H9 (cell line): ENCODE measurements at regions not wholly inside any gene's neighbourhood (a gene's known extent, or its start where the extent isn't known, plus 50 kb on each side); places are given as distances from the start of the nearest gene placed in this dataset.

ENCODE experiments used
- DNase-seq: peaks from one replicate; pipeline ENCODE4 v3.0.0-alpha.2; 2017
- H2AFZ ChIP-seq: one replicate; pipeline ENCODE4 v1.6.1; 2013; ENCODE audit warnings: mild to moderate bottlenecking, low read length, control low read depth, moderate library complexity
- H2AK5ac ChIP-seq: 2 replicates; pipeline ENCODE4 v1.6.1; 2013; ENCODE audit warnings: low read length, control low read depth, mixed read lengths; ENCODE audit not compliant: insufficient read length
- H2BK120ac ChIP-seq: one replicate; pipeline ENCODE4 v1.6.1; 2013; ENCODE audit warnings: low read depth, mild to moderate bottlenecking, low read length, control low read depth, inconsistent platforms; ENCODE audit not compliant: poor library complexity, severe bottlenecking
- H2BK12ac ChIP-seq: 2 replicates; pipeline ENCODE4 v1.6.1; 2013; ENCODE audit warnings: low read length, control low read depth, mixed read lengths, low read depth; ENCODE audit not compliant: insufficient read length
- H2BK15ac ChIP-seq: 2 replicates; pipeline ENCODE4 v1.6.1; 2013; ENCODE audit warnings: low read depth, low read length, control low read depth
- H2BK20ac ChIP-seq: one replicate; pipeline ENCODE4 v1.6.1; 2013; ENCODE audit warnings: low read depth, mild to moderate bottlenecking, low read length, control low read depth, inconsistent platforms; ENCODE audit not compliant: poor library complexity, severe bottlenecking
- H2BK5ac ChIP-seq: 2 replicates; pipeline ENCODE4 v1.6.1; 2013; ENCODE audit warnings: low read length, control low read depth, mixed read lengths; ENCODE audit not compliant: insufficient read length
- H3K14ac ChIP-seq: 2 replicates; pipeline ENCODE4 v1.6.1; 2013; ENCODE audit warnings: low read length, control low read depth; ENCODE audit not compliant: insufficient read depth
- H3K18ac ChIP-seq: 2 replicates; pipeline ENCODE4 v1.6.1; 2013; ENCODE audit warnings: low read depth, mild to moderate bottlenecking, mixed read lengths, low read length, control low read depth; ENCODE audit not compliant: insufficient read length
- H3K23ac ChIP-seq: 2 replicates; pipeline ENCODE4 v1.6.1; 2013; ENCODE audit warnings: low read length, control low read depth, mixed read lengths, low read depth; ENCODE audit not compliant: insufficient read length
- H3K23me2 ChIP-seq: 2 replicates; pipeline ENCODE4 v1.6.1; 2013; ENCODE audit warnings: low read depth, mild to moderate bottlenecking, mixed read lengths, low read length, control low read depth; ENCODE audit not compliant: insufficient read length, poor library complexity, severe bottlenecking
- H3K27ac ChIP-seq: 2 replicates; pipeline ENCODE4 v1.5.1; 2013; ENCODE audit warnings: low read length, control low read depth, mixed read lengths, low read depth; ENCODE audit not compliant: insufficient read length
- H3K27me3 ChIP-seq: 2 replicates; pipeline ENCODE4 v1.6.1; 2013; ENCODE audit warnings: low read length, control low read depth, inconsistent platforms; ENCODE audit not compliant: insufficient read depth
- H3K4ac ChIP-seq: 2 replicates; pipeline ENCODE4 v1.6.1; 2013; ENCODE audit warnings: low read depth, mild to moderate bottlenecking, control low read depth, inconsistent platforms, low read length, moderate library complexity
- H3K4me1 ChIP-seq: 2 replicates; pipeline ENCODE4 v1.6.1; 2013; ENCODE audit warnings: low read length, control low read depth, inconsistent platforms; ENCODE audit not compliant: insufficient read depth
- H3K4me2 ChIP-seq: 2 replicates; pipeline ENCODE4 v1.6.1; 2013; ENCODE audit warnings: low read length, control low read depth, mixed read lengths; ENCODE audit not compliant: insufficient read length, insufficient read depth
- H3K56ac ChIP-seq: 2 replicates; pipeline ENCODE4 v1.6.1; 2013; ENCODE audit warnings: low read depth, mild to moderate bottlenecking, mixed read lengths, low read length, control low read depth; ENCODE audit not compliant: insufficient read length
- H3K79me1 ChIP-seq: 2 replicates; pipeline ENCODE4 v1.6.1; 2013; ENCODE audit warnings: low read depth, mild to moderate bottlenecking, moderate library complexity, low read length, control low read depth, inconsistent platforms; ENCODE audit not compliant: insufficient read depth, poor library complexity, severe bottlenecking
- H3K79me2 ChIP-seq: 2 replicates; pipeline ENCODE4 v1.6.1; 2013; ENCODE audit warnings: low read length, control low read depth, inconsistent platforms; ENCODE audit not compliant: insufficient read depth
- H3K9ac ChIP-seq: 2 replicates; pipeline ENCODE4 v1.6.1; 2013; ENCODE audit warnings: low read length, control low read depth, mixed read lengths; ENCODE audit not compliant: insufficient read length; ENCODE audit errors: extremely low read depth
- H3K9me3 ChIP-seq: one replicate; pipeline ENCODE4 v1.6.1; 2013; ENCODE audit warnings: low read depth, low read length, inconsistent platforms; ENCODE audit not compliant: control insufficient read depth
- H3T11ph ChIP-seq: one replicate; pipeline ENCODE4 v1.6.1; 2013; ENCODE audit warnings: mild to moderate bottlenecking, low read length, control low read depth, inconsistent platforms
- H4K20me1 ChIP-seq: one replicate; pipeline ENCODE4 v1.6.1; 2013; ENCODE audit not compliant: control insufficient read depth, insufficient read length, insufficient read depth
- H4K5ac ChIP-seq: 2 replicates; pipeline ENCODE4 v1.6.1; 2013; ENCODE audit warnings: low read depth, mild to moderate bottlenecking, mixed read lengths, low read length, control low read depth; ENCODE audit not compliant: insufficient read length
- H4K8ac ChIP-seq: replicated peaks from 2 replicates; pipeline ENCODE4 v1.6.1; 2013; ENCODE audit warnings: low read length, control low read depth, mixed read lengths, low read depth; ENCODE audit not compliant: insufficient read length
- H4K91ac ChIP-seq: 2 replicates; pipeline ENCODE4 v1.6.1; 2013; ENCODE audit warnings: low read depth, mild to moderate bottlenecking, moderate library complexity, mixed read lengths, low read length, control low read depth; ENCODE audit not compliant: insufficient read length
- H3K27ac Mint-ChIP-seq, 3 experiments: 2 replicates in 2 of 3; 3 replicates in 1 of 3; pipeline ENCODE4 v1.8.0; 2020 to 2021; ENCODE audit warnings: mixed read lengths in 3 of 3, mild to moderate bottlenecking in 1 of 3, moderate library complexity in 1 of 3
- H3K27me3 Mint-ChIP-seq: 2 replicates; pipeline ENCODE4 v1.8.0; 2021; ENCODE audit warnings: low read depth, mild to moderate bottlenecking, moderate library complexity, mixed read lengths
- H3K36me3 Mint-ChIP-seq, 3 experiments: 2 replicates in 2 of 3; 3 replicates in 1 of 3; pipeline ENCODE4 v1.8.0; 2020 to 2021; ENCODE audit warnings: low read depth in 3 of 3, mixed read lengths in 3 of 3; ENCODE audit not compliant: insufficient read depth in 1 of 3
- H3K4me1 Mint-ChIP-seq, 2 experiments: 2 replicates each; pipeline ENCODE4 v1.8.0; 2020; ENCODE audit warnings: mixed read lengths in 2 of 2
- H3K4me3 Mint-ChIP-seq, 2 experiments: 2 replicates in 1 of 2; 3 replicates in 1 of 2; pipeline ENCODE4 v1.8.0; 2020 to 2021; ENCODE audit warnings: mild to moderate bottlenecking in 2 of 2, mixed read lengths in 2 of 2, moderate library complexity in 1 of 2
- H3K9me3 Mint-ChIP-seq, 2 experiments: 2 replicates in 1 of 2; 3 replicates in 1 of 2; pipeline ENCODE4 v1.8.0; 2020; ENCODE audit warnings: mild to moderate bottlenecking in 2 of 2, mixed read lengths in 2 of 2, moderate library complexity in 1 of 2
- WGBS: extraction: QIAGEN DNeasy Blood & Tissue Kit; methylation state at CpG from one replicate; pipeline ENCODE4 v1.1.7; 2013; ENCODE audit warnings: missing lambda C conversion rate, low lambda C conversion rate, mixed read lengths; ENCODE audit not compliant: insufficient read length; ENCODE audit errors: extremely low coverage; 5-methylcytosine and 5-hydroxymethylcytosine counted together
- TF ChIP-seq, protein P1 (sequence below): fragments of 200-600 bp; sonication (generic); conservative IDR thresholded peaks from 3 replicates; pipeline ENCODE4 v1.8.0; 2021; ENCODE audit warnings: antibody characterized with exemption, mild to moderate bottlenecking

DNA sequence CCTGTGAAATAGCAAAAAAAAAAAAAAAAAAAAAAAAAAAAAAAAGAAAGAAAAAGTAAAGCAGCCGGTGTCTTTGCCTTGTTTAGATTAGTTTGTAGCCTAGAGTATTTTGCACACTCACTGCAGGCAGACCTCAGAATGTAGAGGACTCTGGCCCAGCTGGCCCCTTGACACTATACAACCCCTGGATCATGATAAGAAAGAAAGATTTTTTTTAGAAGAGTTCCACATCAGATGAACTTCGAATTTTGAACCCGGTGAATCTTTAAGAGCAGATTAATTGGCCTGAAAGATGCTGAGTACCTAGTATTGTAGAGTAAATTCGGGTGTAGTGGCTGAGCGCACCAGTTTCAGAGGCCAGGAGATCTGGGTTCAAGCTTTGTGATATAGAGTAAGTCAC is 727.7 kb upstream of the GOLIM4 start:
- no peak overlapping the region for H2BK12ac ChIP-seq
- Mint-ChIP-seq H3K9me3 (no peaks in the 10 kb centered on the region), H3K27ac (no peak overlapping the region; a peak in 1 of 7 replicates), H3K36me3 (no peaks in the 10 kb centered on the region; a peak in 1 of 7 replicates), H3K27me3 (no peaks in the 10 kb centered on the region), H3K4me3 (no peak overlapping the region), H3K4me1 (peaks cover 5 to 7% of the 10 kb centered on the region in 2 experiments)
- H2AK5ac ChIP-seq = no peak overlapping the region
- H3K9me3 ChIP-seq = no peaks in the 10 kb centered on the region
- no peak overlapping the region for H2BK20ac ChIP-seq
- no peak overlapping the region for H2BK15ac ChIP-seq
- H3K79me2 ChIP-seq = no peaks in the 10 kb centered on the region
- no peak overlapping the region for H4K5ac ChIP-seq
- no peaks in the 10 kb centered on the region for H3K27me3 ChIP-seq
- no peak overlapping the region for H3K9ac ChIP-seq
- H3K23me2 ChIP-seq = no peaks in the 10 kb centered on the region
- H3K18ac ChIP-seq = no peak overlapping the region
- no peak overlapping the region for H3T11ph ChIP-seq
- no peak overlapping the region for H3K14ac ChIP-seq
- H3K23ac ChIP-seq = no peak overlapping the region
- H4K8ac ChIP-seq = no peak overlapping the region
- no peak overlapping the region for H2BK5ac ChIP-seq
- no peak overlapping the region for H3K27ac ChIP-seq
- no CpG with 5 or more reads among the region's 5 CpGs for WGBS
- no peak overlapping the region for H2BK120ac ChIP-seq
- no peaks in the 10 kb centered on the region for H4K20me1 ChIP-seq
- no peak overlapping the region for H2AFZ ChIP-seq
- DNase-seq = no peak
- no peak overlapping the region for H3K4me2 ChIP-seq
- TF ChIP-seq, protein P1, sequence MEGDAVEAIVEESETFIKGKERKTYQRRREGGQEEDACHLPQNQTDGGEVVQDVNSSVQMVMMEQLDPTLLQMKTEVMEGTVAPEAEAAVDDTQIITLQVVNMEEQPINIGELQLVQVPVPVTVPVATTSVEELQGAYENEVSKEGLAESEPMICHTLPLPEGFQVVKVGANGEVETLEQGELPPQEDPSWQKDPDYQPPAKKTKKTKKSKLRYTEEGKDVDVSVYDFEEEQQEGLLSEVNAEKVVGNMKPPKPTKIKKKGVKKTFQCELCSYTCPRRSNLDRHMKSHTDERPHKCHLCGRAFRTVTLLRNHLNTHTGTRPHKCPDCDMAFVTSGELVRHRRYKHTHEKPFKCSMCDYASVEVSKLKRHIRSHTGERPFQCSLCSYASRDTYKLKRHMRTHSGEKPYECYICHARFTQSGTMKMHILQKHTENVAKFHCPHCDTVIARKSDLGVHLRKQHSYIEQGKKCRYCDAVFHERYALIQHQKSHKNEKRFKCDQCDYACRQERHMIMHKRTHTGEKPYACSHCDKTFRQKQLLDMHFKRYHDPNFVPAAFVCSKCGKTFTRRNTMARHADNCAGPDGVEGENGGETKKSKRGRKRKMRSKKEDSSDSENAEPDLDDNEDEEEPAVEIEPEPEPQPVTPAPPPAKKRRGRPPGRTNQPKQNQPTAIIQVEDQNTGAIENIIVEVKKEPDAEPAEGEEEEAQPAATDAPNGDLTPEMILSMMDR = no peak
- H3K4me1 ChIP-seq = peaks cover 3% of the 10 kb centered on the region; the same call in 1 of the 2 replicates
- no peaks in the 10 kb centered on the region for H3K79me1 ChIP-seq
- no peak overlapping the region for H3K4ac ChIP-seq
- no peak overlapping the region for H3K56ac ChIP-seq
- no peak overlapping the region for H4K91ac ChIP-seq
